ENCODE measurements at regions not wholly inside any gene's neighbourhood (a gene's known extent, or its start where the extent isn't known, plus 50 kb on each side); places are given as distances from the start of the nearest gene placed in this dataset.

DNA sequence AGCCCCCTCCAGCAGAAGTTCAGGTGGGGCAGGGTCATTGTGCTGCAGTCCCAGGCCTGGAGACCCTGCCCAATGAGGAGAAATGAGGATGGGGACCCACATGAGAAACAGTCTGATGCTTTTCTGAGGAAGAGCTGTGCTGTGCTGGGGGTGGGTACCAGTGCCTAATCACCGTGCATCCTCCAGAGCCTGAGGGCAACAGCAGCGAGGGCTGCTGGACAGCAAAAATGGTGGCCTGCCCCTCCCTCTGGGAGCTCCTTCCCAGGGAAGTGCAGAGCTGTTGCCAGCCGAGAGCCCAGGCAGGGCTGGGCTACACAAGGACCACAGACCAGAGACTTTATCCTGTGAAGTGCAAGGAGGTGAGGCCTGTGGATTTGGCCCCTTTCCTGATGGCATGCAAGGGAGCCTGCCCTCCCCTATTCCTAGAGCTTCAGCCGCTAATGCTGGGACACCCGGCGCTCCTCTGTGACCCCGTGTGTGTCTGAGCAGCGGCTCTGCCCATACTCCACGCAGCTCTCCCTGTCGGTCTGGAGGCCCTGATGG is 134.8 kb downstream of the DSEL start:
- Histone ChIP-seq H3K9ac (ENCODE audit: low read depth in 1 of 2, low read length in 2 of 2) (no peak overlapping the region), H3K36me3 (ENCODE audit: control insufficient read depth in 4 of 4, insufficient read depth in 3 of 4, low read depth in 1 of 4, low read length in 3 of 4) (no peaks in the 10 kb centered on the region), H3K9me3 (ENCODE audit: control insufficient read depth in 4 of 4, low read length in 3 of 4) (no peaks in the 10 kb centered on the region), H3K4me1 (ENCODE audit: control insufficient read depth in 4 of 4, insufficient read depth in 4 of 4, low read length in 3 of 4) (no peaks in the 10 kb centered on the region), H3K4me3 (ENCODE audit: low read depth in 1 of 3, low read length in 3 of 3) (no peak overlapping the region), H3K27ac (ENCODE audit: low read depth in 1 of 2, low read length in 2 of 2) (no peak overlapping the region), H3K27me3 (ENCODE audit: control insufficient read depth in 4 of 4, insufficient read depth in 4 of 4, low read length in 3 of 4) (no peaks in the 10 kb centered on the region)
- TF ChIP-seq FOXA1 (IDR thresholded peaks at IDR 0.05) (no peak), RAD21 (IDR thresholded peaks at IDR 0.05) (no peak), NR2F2 (IDR thresholded peaks at IDR 0.05) (no peak), JUND (IDR thresholded peaks at IDR 0.05) (no peak), RXRA (IDR thresholded peaks at IDR 0.05) (no peak), YY1 (IDR thresholded peaks at IDR 0.05) (no peak), SP1 (IDR thresholded peaks at IDR 0.05) (no peak), HNF4G (IDR thresholded peaks at IDR 0.05) (no peak), TAF1 (conservative IDR thresholded peaks at IDR 0.05) (no peak), EGR1 (IDR thresholded peaks at IDR 0.05; ENCODE audit: low read depth in 2 of 2) (no peak), HNF4A (conservative IDR thresholded peaks at IDR 0.05) (no peak), GABPA (IDR thresholded peaks at IDR 0.05 in 1 of 2, conservative IDR thresholded peaks at IDR 0.05 in 1 of 2) (no peak)
- TF ChIP-seq, protein P1, sequence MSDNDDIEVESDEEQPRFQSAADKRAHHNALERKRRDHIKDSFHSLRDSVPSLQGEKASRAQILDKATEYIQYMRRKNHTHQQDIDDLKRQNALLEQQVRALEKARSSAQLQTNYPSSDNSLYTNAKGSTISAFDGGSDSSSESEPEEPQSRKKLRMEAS (IDR thresholded peaks at IDR 0.05), result no peak
- TF ChIP-seq, protein P2, sequence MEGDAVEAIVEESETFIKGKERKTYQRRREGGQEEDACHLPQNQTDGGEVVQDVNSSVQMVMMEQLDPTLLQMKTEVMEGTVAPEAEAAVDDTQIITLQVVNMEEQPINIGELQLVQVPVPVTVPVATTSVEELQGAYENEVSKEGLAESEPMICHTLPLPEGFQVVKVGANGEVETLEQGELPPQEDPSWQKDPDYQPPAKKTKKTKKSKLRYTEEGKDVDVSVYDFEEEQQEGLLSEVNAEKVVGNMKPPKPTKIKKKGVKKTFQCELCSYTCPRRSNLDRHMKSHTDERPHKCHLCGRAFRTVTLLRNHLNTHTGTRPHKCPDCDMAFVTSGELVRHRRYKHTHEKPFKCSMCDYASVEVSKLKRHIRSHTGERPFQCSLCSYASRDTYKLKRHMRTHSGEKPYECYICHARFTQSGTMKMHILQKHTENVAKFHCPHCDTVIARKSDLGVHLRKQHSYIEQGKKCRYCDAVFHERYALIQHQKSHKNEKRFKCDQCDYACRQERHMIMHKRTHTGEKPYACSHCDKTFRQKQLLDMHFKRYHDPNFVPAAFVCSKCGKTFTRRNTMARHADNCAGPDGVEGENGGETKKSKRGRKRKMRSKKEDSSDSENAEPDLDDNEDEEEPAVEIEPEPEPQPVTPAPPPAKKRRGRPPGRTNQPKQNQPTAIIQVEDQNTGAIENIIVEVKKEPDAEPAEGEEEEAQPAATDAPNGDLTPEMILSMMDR (IDR thresholded peaks at IDR 0.05; ENCODE audit: low read depth, low read length, missing input control), result no peak
- TF ChIP-seq, protein P3, sequence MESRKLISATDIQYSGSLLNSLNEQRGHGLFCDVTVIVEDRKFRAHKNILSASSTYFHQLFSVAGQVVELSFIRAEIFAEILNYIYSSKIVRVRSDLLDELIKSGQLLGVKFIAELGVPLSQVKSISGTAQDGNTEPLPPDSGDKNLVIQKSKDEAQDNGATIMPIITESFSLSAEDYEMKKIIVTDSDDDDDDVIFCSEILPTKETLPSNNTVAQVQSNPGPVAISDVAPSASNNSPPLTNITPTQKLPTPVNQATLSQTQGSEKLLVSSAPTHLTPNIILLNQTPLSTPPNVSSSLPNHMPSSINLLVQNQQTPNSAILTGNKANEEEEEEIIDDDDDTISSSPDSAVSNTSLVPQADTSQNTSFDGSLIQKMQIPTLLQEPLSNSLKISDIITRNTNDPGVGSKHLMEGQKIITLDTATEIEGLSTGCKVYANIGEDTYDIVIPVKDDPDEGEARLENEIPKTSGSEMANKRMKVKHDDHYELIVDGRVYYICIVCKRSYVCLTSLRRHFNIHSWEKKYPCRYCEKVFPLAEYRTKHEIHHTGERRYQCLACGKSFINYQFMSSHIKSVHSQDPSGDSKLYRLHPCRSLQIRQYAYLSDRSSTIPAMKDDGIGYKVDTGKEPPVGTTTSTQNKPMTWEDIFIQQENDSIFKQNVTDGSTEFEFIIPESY (IDR thresholded peaks at IDR 0.05), result no peak
- TF ChIP-seq, protein P4, sequence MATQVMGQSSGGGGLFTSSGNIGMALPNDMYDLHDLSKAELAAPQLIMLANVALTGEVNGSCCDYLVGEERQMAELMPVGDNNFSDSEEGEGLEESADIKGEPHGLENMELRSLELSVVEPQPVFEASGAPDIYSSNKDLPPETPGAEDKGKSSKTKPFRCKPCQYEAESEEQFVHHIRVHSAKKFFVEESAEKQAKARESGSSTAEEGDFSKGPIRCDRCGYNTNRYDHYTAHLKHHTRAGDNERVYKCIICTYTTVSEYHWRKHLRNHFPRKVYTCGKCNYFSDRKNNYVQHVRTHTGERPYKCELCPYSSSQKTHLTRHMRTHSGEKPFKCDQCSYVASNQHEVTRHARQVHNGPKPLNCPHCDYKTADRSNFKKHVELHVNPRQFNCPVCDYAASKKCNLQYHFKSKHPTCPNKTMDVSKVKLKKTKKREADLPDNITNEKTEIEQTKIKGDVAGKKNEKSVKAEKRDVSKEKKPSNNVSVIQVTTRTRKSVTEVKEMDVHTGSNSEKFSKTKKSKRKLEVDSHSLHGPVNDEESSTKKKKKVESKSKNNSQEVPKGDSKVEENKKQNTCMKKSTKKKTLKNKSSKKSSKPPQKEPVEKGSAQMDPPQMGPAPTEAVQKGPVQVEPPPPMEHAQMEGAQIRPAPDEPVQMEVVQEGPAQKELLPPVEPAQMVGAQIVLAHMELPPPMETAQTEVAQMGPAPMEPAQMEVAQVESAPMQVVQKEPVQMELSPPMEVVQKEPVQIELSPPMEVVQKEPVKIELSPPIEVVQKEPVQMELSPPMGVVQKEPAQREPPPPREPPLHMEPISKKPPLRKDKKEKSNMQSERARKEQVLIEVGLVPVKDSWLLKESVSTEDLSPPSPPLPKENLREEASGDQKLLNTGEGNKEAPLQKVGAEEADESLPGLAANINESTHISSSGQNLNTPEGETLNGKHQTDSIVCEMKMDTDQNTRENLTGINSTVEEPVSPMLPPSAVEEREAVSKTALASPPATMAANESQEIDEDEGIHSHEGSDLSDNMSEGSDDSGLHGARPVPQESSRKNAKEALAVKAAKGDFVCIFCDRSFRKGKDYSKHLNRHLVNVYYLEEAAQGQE (IDR thresholded peaks at IDR 0.05), result no peak
- WGBS, result 94% methylated on average over 10 of the region's 10 CpGs
- DNase-seq (ENCODE audit: low spot score), result no peak

DNA sequence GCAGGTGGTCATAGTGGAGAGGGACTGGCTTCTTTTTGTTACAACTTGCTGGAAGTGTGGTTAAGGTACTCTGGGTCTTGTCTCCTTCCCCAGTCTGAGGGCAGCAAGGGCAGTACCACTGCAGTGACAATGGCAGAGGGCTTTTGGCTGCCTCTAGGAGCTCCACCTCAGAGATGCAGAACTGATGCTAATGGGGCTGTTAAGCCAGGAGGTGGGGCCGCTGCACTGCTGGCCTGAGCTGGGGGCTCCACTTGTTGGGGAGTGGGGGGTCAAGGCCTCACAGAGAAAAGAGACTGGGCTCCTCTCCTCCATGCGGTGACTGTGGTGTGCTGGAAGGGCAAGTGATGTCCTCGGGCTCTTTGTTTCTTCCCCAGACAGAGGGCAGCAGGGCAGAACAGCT is 135.7 kb downstream of the DSEL start:
- no peak overlapping the region for H3K4me3 ChIP-seq (ENCODE audit: low read depth in 1 of 3, low read length in 3 of 3)
- no peak for DNase-seq (ENCODE audit: low spot score)
- no peaks in the 10 kb centered on the region for H3K9me3 ChIP-seq (ENCODE audit: control insufficient read depth in 4 of 4, low read length in 3 of 4)

More for the DNA sequence above, 135.7 kb downstream of the DSEL start:
- no peak overlapping the region for H3K9ac ChIP-seq (ENCODE audit: low read depth in 1 of 2, low read length in 2 of 2)
- no peaks in the 10 kb centered on the region for H3K27me3 ChIP-seq (ENCODE audit: control insufficient read depth in 4 of 4, insufficient read depth in 4 of 4, low read length in 3 of 4)
- WGBS, result 88% methylated on average over 3 of the region's 3 CpGs
- H3K4me1 ChIP-seq (ENCODE audit: control insufficient read depth in 4 of 4, insufficient read depth in 4 of 4, low read length in 3 of 4), result no peaks in the 10 kb centered on the region
- no peak for TF ChIP-seq GABPA (IDR thresholded peaks at IDR 0.05 in 1 of 2, conservative IDR thresholded peaks at IDR 0.05 in 1 of 2)
- TF ChIP-seq, protein P4 (IDR thresholded peaks at IDR 0.05), result no peak
- TF ChIP-seq, protein P1 (IDR thresholded peaks at IDR 0.05), result no peak
- TF ChIP-seq HNF4A (conservative IDR thresholded peaks at IDR 0.05), result no peak
- TF ChIP-seq SP1 (IDR thresholded peaks at IDR 0.05), result no peak
- no peak overlapping the region for H3K27ac ChIP-seq (ENCODE audit: low read depth in 1 of 2, low read length in 2 of 2)
- no peaks in the 10 kb centered on the region for H3K36me3 ChIP-seq (ENCODE audit: control insufficient read depth in 4 of 4, insufficient read depth in 3 of 4, low read depth in 1 of 4, low read length in 3 of 4)

All from liver (tissue), 8 donors.